ENCODE measurements at regions not wholly inside any gene's neighbourhood (a gene's known extent, or its start where the extent isn't known, plus 50 kb on each side); places are given as distances from the start of the nearest gene placed in this dataset.
A peak's percentile ranks its signal among the peaks of the same experiment; 100 is the strongest.
"Not testable (repeated sequence)": the region's sequence is repeated elsewhere in the genome, so short reads cannot be mapped to it uniquely, and the experiment has no call there.

DNA sequence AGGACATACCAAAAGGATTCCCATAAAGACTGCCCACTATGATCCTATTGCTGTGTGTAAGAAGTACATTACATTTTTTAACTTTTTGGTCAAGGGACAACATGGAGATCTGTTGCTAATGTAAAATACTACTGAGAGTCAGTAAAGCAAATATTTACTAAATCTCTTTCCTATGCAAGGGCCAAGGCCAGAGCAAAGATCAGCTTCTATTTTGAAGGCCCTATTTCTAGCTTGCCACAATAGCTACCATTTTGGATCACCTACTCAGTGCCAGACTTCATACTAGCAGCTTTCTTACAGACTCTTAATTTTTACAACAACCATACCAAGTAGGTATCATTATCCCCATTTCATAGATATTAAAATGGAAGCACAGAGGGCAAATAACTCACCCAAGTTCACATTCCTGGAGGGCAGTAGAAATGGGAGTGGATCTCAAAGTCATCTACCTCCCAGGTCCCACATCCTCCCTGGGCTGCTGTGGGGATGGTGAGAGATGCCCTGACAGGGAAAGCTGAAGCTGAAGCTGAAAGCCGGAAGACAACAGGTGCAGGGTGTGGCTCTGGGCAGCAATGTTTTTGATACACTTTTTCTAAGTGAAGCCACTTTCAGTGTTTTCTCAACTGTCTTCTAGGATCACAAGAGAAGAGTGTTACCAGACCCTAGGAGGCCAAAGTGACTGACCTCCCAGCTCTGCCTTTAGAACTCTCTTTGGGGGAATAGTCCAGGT is 321.2 kb downstream of the UBE3D start:
- no peak for DNase-seq

DNA sequence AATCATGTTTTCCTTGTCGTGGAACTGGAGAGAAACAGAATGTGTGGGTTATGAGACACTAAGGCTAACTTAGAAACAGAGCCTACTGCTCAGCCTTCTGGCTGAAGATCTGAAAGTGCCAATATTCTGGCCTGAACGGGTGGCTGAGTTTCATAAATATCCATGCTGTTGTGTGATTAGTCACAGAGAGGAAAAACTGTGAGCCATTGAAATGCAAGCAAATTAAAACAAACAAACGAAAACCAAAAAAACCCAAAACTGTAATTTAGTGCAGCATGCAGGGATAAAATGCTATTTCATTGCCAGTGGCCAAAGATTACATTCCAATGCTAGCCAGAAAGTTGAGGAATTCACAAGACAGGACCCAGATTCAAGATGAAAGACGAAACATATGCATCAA is 315.1 kb downstream of the UBE3D start:
- DNase-seq, result no peak

DNA sequence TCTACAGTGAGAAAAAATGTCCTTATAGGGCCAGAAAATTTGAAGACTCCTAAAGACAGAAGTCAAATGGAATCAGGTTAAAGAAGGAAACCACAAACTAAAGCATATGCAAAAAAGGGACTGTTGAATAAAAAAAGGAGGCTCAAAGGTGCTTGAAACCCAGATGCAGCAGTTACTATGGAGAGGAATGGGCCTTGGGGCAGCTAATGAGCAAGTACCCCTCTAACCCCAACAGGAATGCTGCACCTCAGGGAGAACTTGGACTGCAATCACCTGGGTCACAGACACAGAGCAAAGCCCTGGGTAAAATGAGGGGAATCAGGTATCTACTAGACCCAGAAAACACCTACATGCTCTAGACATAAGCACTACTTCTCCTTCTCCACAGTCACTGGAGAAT is 313.9 kb downstream of the UBE3D start:
- no peak for DNase-seq

DNA sequence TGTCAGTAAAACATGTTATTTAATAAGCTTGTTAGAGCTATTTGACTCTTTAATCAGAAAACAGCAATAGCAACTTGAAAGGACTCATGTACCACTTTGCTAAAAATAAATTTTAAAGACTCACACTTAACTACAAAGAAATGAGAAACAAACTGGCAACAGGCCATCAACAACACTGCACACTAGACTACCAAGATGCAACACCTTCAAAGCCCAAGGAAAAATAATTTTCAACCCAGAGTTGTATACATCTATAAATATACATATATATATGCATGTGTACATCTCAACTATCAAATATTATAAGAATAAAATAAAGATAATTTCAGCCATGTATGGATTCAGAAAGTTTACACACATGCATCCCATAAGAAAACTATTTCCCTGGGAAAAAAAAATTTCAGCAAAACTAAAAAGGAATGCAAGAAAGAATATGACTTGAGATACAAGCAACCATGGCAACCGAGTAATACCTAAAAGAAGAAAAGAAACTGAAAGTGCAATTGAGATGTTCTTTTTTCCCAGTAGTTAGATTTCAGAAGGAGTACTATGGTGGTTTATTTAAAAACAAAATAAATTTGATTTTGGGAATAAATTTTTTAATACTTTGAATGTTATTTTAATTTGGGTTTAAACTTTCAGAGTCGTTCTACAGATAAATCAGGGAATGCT is 303.8 kb downstream of the UBE3D start:
- no peak for DNase-seq

DNA sequence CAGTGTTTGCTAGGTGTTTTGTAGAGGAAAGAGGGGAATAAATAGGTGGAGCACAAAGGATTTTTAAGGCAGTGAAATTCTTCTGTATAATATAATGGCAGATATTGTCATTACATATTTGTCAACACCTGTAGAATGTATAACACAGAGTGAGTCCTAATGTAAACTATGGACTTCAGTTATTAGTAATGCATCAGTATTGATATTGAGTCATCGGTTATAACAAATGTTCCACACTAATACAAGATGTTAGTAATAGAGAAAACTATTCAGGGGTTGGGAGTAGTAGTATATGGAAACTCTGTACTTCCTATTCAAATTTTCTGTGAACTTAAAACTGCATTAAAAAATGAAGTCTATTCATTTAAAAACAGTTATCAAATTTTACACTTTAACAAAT is 299.2 kb downstream of the UBE3D start:
- no peak for DNase-seq

DNA sequence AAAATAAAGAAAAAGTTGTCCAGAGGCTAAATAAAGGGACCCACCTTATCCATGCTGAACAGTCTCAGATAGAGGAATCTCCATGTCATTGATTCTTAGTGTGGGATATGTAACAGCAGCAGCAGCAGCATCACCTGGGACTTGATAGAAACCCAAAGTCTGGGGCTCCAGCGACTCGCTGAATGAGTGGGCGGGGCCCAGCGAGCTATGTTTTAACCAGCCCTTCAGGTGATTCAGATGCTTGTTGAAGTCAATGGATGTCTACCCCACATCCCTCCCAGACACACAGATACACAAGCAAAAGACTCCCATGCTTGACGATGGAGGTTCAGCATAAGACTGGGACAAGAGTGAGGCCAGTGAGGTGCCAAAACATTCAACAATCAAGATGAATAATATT is 298.6 kb downstream of the UBE3D start:
- no peak for DNase-seq

DNA sequence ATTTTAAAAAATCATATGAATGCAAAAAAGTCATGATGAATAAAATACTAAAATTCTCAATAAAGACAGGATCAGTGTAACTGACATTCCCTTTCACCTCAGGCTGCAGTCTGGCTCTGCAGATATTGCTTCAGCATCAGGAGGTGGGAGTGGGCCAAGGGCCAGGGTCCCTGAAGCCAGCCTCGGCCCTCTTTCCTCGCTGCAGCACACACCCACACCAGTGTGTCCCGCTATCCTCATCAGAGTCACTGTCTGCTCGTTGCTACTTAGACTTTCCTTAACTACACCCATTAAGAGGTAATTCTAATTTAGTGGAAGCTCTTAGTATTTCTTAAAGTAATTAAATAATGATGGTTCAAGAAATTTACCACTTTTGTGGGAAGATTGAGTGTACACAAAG is 298.2 kb downstream of the UBE3D start:
- no peak for DNase-seq

DNA sequence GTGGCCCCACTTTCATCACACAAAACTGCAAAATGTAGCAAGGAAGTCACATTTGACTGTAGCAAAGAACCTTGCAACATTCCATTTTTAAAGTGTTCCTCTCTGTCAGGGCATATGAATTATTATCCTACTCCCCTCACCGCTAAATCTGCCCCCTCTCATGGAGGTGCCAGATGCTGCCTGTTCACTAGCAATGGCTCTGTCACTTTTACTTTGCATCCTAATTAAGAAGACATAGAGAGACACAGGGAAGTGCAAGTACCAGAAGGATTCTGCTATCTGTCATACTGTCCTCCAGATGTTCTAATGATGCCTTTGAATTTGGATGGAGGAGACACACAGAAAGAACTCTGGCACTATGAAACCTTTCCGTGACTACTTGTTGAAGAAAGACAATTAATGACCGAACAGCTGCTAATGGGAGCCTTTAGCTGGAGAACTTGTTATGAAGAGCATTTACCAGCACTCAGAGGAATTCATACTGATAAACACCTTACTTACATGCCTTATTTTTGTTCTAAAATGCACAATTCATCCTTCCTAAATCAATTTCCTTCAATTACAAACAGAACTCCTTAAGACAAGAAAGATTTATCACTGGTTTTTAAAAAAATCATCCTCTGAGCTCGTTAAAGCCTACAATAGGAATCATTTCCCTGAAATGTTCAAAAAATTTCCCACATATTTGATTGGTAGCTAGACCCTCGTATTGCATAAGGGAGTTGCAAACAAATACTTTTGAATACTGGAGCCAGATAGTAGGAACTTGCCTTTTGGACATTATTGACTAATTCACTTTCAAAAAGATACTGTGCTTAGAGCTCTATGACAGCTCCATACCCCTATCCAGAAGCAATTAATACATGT is 292.6 kb downstream of the UBE3D start:
- no peak for DNase-seq

DNA sequence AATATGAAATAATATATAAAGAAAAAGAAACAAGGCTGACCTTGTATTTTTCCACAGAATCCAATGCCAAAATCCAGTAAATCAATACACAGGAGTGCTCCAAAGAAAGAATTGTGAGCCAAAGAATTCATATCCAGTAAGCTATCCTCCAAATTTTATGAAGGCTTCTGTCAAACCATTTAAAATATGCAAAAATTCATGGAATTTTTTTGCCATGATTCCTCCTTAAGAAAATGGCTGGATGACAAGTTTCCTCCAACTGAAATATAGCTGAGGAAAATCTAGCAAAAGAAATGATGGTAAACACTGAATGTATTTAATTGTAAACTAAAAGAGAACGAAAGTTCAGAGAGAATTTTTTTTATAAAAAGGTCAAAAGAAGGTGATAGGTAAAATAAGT is 290.3 kb downstream of the UBE3D start:
- DNase-seq, result no peak

DNA sequence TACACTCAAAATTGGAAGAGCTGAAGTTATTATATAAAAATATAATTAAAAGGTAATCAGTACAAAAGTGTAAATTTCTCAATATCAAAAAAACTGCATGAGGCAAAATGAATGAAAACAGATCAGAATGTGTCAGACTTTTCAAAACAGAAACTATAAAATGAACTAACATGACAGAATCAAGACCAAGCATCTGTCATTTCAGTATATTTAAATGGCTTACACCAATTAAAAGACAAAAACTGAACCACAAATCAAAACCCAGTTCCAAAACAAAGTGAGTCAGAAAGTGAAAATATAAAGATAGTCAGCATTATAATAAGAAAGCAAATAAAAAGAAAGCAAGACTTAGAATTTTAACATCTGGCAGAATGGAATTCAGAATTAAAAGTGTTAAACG is 289.7 kb downstream of the UBE3D start:
- DNase-seq, result no peak

DNA sequence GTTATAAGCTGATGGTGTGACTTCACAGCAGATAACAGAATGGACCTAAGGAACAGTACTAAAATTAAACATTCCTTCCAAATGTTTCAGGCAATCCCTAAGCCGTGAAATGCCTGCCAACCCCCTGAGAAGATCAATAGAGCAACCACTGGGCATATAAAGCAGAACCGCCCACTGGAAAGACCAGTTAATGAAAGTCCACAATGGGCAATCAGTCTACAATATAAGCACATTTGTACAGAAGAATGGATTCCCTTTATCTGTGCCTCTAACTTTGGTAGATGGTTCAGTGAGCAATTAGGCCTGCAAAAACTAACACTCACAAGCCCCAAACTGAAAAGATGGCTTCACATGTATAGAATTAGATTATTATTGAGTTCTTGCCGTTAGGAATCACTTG is 286.6 kb downstream of the UBE3D start:
- DNase-seq, result no peak

DNA sequence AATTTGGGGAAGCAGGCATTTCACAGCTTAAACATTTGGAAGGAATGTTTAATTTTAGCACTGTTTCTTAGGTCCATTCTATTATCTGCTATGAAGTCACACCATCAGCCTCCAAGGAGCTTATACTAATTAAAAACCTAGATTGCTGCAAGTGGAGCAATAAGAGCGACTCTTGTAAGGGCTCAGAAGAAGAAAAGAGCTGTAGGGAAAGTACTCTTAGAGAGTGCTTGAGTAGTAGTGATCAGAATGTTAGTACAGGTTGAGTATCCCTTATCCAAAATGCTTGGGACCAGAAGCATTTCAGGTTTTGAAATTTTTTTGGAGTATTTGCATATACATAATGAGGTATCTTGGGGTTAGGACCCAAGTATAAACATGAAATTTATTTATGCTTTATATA is 285.3 kb downstream of the UBE3D start:
- DNase-seq, result no peak

DNA sequence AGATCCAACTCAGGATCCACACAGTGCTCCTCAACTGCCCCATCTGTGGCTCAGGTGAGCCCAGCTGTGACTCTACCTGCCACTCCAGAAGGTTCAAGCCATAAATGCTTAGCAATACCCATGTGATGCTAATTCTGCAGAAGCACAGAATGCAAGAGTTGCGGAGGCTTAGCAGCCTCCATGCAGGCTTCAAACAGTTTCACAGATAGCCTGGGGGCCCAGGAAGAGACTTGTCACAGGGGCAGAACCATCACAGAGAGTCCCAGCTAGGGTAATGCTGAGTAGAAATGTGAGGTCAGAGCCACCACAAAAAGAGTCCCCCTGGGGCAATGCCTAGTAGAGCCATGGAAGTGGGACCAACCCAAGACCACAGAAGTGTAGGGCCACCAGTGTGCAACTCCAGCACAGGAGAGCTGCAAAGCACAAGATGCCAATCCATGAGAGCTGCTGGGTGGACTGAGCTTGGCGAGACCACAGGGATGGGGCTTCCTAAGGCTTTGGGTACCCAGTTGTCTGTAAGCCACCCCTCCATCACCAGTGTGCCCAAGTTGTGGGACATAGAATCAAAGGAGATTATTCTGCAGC is 283.9 kb downstream of the UBE3D start:
- no peak for DNase-seq

DNA sequence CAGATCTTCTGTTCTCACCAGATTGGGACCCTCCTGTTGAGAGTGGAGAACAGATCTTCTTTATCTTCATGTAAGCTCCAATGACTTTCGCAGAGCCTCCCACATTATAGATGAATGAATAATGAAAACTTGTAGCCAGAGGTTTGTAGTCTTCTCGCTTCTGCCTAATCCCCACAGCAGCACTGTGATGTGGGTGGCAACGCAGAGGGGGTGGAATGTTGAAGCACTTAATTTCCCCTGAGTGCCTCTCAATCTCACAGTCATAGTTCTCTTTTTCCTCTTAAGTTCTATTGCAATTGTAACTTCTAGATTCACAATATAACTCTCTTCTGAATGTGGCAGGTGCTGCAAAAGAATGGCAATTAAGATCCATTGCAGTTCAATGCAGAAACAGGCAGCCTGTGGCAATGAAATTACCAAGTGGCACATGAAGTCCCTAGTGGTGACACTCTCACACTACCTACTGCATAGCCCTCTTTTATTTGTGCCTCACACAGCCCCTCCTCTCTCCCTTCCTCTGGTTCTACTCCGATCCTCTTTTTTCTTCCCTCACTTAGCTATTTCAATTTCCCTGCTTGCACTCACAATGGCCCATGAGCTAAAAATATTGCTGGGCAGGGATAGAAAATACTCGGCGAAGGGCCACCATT is 281.9 kb downstream of the UBE3D start:
- peak; percentile 6 for DNase-seq

DNA sequence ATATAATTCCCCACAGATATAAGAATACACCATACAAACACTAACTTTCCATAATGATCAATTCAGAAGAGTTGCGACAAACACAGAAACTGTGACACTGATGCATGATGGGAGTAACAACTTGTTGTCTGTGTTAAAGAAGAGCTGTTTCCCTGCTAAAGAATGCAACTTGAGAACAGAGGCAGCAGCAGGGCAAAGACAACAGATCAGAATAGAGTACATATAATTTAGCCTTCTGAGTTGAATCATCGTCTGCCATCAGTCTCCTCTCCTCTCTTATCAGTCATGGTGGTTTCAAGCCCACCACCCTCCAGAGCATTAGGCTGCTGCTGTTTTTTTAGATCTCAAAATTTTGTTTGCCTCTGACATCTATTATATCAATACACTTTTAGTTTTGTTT is 280.4 kb downstream of the UBE3D start:
- no peak for DNase-seq

DNA sequence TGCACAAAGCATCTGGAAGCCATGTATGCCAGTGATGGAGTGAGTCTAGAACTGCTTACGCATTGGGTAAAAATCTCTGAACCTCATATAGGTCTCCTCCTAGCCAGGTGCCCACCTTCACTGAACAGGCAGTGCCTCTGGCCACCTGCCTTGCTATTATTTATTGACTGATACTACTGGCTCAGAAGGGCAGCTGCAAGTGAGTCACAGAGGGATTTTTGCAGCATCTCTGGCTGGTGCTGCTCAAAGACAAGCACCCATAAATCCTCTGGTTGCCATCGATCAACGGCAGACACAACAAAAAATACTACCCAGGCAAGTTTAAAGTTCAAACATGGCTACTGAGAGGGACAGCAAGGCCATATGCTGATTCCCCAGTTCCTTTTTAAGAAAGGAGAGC is 279.4 kb downstream of the UBE3D start:
- no peak for DNase-seq

DNA sequence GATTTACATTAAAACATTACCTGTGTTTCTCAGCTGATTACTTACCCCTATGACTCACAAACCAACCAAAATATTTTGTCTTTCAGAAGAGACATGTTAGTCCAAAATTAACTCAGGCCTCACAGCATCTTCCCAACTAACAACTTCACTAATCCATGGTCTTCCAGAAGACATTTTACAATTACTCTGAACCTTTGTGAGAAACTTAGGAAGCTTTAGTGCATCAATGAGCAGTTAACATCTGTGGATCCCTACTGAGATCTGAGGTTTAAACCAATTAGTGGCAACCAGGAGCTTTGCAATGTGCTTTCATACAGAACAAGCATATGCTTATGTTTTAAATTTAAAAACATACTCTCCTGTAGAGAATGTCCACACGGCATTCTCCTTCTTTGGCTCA is 269.7 kb downstream of the UBE3D start:
- DNase-seq, result no peak

DNA sequence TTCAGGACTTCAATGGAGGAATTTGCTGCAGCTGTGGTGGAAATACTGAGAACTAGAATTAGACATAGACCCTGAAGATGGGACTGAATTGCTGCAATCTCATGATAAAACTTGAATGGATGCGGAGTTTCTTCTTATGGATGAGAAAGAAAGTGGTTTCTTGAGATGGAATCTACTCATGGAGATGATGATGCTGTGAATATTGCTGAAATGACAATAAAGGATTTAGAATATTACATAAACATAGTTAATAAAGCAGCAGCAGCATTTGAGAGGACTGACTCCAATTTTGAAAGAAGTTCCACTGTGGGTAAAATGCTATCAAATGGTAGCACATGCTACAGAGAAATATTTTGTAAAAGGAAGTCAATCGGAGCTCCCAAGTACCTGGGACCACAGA is 264.6 kb downstream of the UBE3D start:
- DNase-seq, result no peak

DNA sequence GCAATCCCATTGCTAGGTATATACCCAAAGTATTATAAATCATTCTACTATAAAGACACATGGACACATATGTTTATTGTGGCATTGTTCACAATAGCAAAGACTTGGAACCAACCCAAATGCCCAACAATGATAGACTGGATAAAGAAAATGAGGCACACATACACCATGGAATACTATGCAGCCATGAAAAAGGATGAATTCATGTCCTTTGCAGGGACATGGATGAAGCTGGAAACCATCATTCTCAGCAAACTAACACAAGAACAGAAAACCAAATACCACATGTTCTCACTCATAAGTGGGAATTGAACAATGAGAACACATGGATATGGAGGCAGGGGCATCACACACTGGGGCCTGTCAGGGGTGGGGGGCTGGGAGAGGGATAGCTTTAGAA is 249.4 kb downstream of the UBE3D start:
- DNase-seq, result not testable (repeated sequence)

DNA sequence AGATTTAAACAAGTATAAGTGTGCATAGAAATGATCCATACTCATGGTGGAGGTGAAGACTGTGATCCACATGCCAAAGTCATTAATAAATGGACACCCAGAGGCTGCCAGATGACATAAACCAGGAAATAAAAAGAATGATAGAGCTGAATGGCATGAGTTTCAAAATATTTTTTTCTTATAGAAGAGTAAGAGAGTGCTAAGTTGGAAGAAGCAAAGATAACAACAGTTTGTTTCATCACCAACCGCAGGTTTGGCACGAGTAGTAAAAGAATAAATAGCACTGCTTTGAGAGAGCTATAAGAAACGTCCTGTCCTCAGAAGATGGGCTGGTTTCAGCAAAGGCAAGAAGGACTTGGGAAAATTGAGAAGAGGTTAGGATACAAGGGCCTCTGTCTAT is 246.9 kb downstream of the UBE3D start:
- DNase-seq, result no peak

DNA sequence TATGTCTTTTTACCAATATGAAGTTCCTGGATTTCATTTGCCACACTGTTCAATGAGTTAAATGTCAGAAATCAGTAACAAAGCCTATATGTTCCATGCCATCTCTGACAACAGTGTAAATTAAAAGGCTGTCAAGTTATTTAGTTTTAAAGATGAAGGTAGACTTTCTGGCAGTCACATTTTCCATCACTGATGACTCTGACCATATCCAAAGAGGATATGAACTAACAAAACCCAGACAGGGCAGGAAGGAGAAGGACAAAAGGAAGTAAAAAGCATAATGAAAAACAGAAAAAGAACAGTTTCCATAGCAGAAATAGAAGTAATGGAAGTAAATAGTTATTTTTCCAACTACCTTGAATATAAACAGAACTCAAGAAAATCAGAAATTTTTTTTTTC is 242.3 kb downstream of the UBE3D start:
- no peak for DNase-seq

DNA sequence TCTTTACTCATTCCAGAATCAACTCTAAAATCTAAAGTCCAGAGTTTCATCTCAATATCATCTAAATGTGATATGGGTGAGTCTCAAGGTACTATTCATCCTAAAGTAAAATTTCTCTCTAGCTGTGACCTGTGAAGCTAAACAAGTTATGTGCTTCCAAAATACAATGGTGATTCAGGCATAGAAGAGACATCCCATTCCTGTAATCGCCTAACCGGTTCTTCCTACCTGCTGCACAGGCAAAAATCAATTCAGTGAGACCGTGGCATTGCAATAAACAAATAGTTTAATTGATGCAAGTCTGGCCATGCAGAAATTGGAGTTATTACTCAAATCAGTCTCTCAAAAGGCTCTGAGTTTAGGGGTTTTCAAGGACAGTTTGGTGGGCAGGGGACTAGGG is 232.8 kb downstream of the UBE3D start:
- DNase-seq, result no peak

DNA sequence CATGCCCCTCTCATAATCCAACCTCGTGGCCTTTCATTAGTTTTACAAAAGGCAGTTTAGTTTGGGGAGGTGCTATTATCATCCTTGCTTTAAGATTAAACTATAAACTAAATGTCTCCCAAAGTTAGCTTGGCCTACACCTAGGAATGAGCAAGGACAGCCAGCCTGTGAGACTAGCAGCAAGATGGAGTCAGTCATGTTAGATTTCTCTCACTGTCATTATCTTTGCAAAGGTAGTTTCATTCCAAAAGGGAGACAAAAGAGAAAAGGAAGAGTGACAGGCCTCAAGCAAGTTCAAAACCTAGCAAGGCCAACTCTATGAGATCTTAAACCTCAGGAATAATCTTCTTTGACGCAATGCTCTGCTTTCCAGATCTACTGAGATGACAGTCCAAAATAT is 232.2 kb downstream of the UBE3D start:
- no peak for DNase-seq
